ENCODE measurements at regions not wholly inside any gene's neighbourhood (a gene's known extent, or its start where the extent isn't known, plus 50 kb on each side); places are given as distances from the start of the nearest gene placed in this dataset.

- intact Hi-C loops (cut with micrococcal nuclease) (no loop called here), in situ Hi-C loops (cut with MboI) (no loop called here)
- no peak overlapping the region for H3K4me2 ChIP-seq (ENCODE audit: insufficient read depth, low read length)
- DNase-seq (ENCODE audit: extremely low read depth in 1 of 4, low spot score in 3 of 4) (no peak), ATAC-seq (no peak), FAIRE-seq (no peak)
- no peaks in the 10 kb centered on the region for H3K9me1 ChIP-seq (ENCODE audit: control insufficient read depth, insufficient read depth, low read length)
- no peaks in the 10 kb centered on the region for H3K79me2 ChIP-seq (ENCODE audit: control insufficient read depth, insufficient read depth, low read length)
- WGBS (ENCODE audit: insufficient coverage, low coverage, missing lambda C conversion rate), result 6% methylated on average over 3 of the region's 3 CpGs
- no peaks in the 10 kb centered on the region for H3K27me3 ChIP-seq (ENCODE audit: control insufficient read depth in 2 of 2, insufficient read depth in 2 of 2, low read length in 2 of 2)
- H2AFZ ChIP-seq (ENCODE audit: low read depth, low read length), result no peak overlapping the region
- H3K27ac ChIP-seq (ENCODE audit: extremely low read depth, low read depth, low read length), result no peak overlapping the region
- BruUV-seq (replicated peaks), result no TSS peak
- H3K9ac ChIP-seq (ENCODE audit: insufficient read depth in 1 of 2, low read depth in 2 of 2, low read length in 2 of 2), result no peak overlapping the region
- no peaks in the 10 kb centered on the region for H3K9me3 ChIP-seq (replicated peaks; ENCODE audit: control insufficient read depth, insufficient read depth, low read depth, low read length)
- no peak overlapping the region for H3K4me3 ChIP-seq
- POLR2A ChIA-PET, result no interaction called here
- no peaks in the 10 kb centered on the region for H3K4me1 ChIP-seq (replicated peaks in 1 of 2; ENCODE audit: control insufficient read depth in 2 of 2, insufficient read depth in 2 of 2, low read length in 2 of 2)
- no peaks in the 10 kb centered on the region for H4K20me1 ChIP-seq (replicated peaks; ENCODE audit: control insufficient read depth, insufficient read depth, low read length)
- CTCF ChIA-PET (ENCODE audit: low intra/inter-chr PET ratio), result no interaction called here
- H3K36me3 ChIP-seq (ENCODE audit: control insufficient read depth, insufficient read depth, low read length), result no peaks in the 10 kb centered on the region
- TF ChIP-seq ZNF197 (CRISPR knock-in tag; IDR thresholded peaks at IDR 0.05; ENCODE audit: low read depth), result no peak
- TF ChIP-seq CHD7 (IDR thresholded peaks at IDR 0.05; ENCODE audit: low read depth, low read length), result no peak
- no peak for TF ChIP-seq ZNF75A (CRISPR knock-in tag; IDR thresholded peaks at IDR 0.05)
- TF ChIP-seq, protein P1, sequence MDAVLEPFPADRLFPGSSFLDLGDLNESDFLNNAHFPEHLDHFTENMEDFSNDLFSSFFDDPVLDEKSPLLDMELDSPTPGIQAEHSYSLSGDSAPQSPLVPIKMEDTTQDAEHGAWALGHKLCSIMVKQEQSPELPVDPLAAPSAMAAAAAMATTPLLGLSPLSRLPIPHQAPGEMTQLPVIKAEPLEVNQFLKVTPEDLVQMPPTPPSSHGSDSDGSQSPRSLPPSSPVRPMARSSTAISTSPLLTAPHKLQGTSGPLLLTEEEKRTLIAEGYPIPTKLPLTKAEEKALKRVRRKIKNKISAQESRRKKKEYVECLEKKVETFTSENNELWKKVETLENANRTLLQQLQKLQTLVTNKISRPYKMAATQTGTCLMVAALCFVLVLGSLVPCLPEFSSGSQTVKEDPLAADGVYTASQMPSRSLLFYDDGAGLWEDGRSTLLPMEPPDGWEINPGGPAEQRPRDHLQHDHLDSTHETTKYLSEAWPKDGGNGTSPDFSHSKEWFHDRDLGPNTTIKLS (IDR thresholded peaks at IDR 0.05; ENCODE audit: borderline replicate concordance, low read depth), result no peak
- no peak for TF ChIP-seq ZBTB9 (CRISPR knock-in tag; IDR thresholded peaks at IDR 0.05)
- no peak for TF ChIP-seq ZBTB17 (CRISPR knock-in tag; IDR thresholded peaks at IDR 0.05)
- no peak for TF ChIP-seq ZNF778 (CRISPR knock-in tag; IDR thresholded peaks at IDR 0.05)
- TF ChIP-seq ZNF316 (IDR thresholded peaks at IDR 0.05), result no peak
- no peak for TF ChIP-seq SLC30A9 (CRISPR knock-in tag; IDR thresholded peaks at IDR 0.05)
Observed at GRCh38 chr13:85982102-85982501, 182.9 kb upstream of the SLITRK6 start.

Measured in K562 (cell line).